UCSD-AML1 (cell line): ENCODE measurements at regions not wholly inside any gene's neighbourhood (a gene's known extent, or its start where the extent isn't known, plus 50 kb on each side); places are given as distances from the start of the nearest gene placed in this dataset.

Experiments
- DNase-seq: peaks from one replicate; lab custom pipeline; 2025; ENCODE audit not compliant: unreplicated experiment; lab: John Stamatoyannopoulos, UW

GRCh38 chr11:64456509-64457320 lies 97.8 kb downstream of the RPS6KA4 start:
- no peak for DNase-seq

GRCh38 chr11:64457416-64458010 lies 98.2 kb upstream of the SLC22A11 start:
- no peak for DNase-seq

GRCh38 chr11:64458997-64459396 lies 96.7 kb upstream of the SLC22A11 start:
- no peak for DNase-seq

- DNase-seq: no peak
Observed at GRCh38 chr11:64459609-64460008, 96.1 kb upstream of the SLC22A11 start.

GRCh38 chr11:64461081-64461480 lies 94.7 kb upstream of the SLC22A11 start:
- DNase-seq: no peak

- DNase-seq: no peak
Observed at GRCh38 chr11:64466115-64466718, 89.5 kb upstream of the SLC22A11 start.

GRCh38 chr11:64469288-64469687 lies 86.5 kb upstream of the SLC22A11 start:
- DNase-seq: no peak

- DNase-seq: no peak
Observed at GRCh38 chr11:64472593-64473455, 82.9 kb upstream of the SLC22A11 start.

- no peak for DNase-seq
Observed at GRCh38 chr11:64474680-64475079, 81.1 kb upstream of the SLC22A11 start.

GRCh38 chr11:64475145-64475544 lies 80.6 kb upstream of the SLC22A11 start:
- DNase-seq: no peak

- no peak for DNase-seq
Observed at GRCh38 chr11:64476881-64477280, 78.9 kb upstream of the SLC22A11 start.

GRCh38 chr11:64477675-64478074 lies 78.1 kb upstream of the SLC22A11 start:
- DNase-seq: no peak

GRCh38 chr11:64482588-64482987 lies 73.2 kb upstream of the SLC22A11 start:
- DNase-seq: no peak

- DNase-seq: no peak
Observed at GRCh38 chr11:64484191-64485022, 71.3 kb upstream of the SLC22A11 start.

- DNase-seq: no peak
Observed at GRCh38 chr11:64485074-64485473, 70.7 kb upstream of the SLC22A11 start.

GRCh38 chr11:64489831-64490441 lies 65.8 kb upstream of the SLC22A11 start:
- DNase-seq: peak; percentile 73

- DNase-seq: no peak
Observed at GRCh38 chr11:64490562-64491216, 65.1 kb upstream of the SLC22A11 start.

GRCh38 chr11:64492561-64492960 lies 63.2 kb upstream of the SLC22A11 start:
- DNase-seq: no peak

GRCh38 chr11:64498136-64498535 lies 57.6 kb upstream of the SLC22A11 start:
- DNase-seq: peak; percentile 29
